Keratinocyte (primary cell): ENCODE measurements at regions not wholly inside any gene's neighbourhood (a gene's known extent, or its start where the extent isn't known, plus 50 kb on each side); places are given as distances from the start of the nearest gene placed in this dataset.

ENCODE experiments used
- DNase-seq: peaks from one replicate; pipeline ENCODE4 v3.0.0-alpha.2; 2011; ENCODE audit warnings: low read depth, missing footprints, low spot score
- FAIRE-seq: peaks from 2 replicates; lab custom pipeline; 2011; peaks lifted over from hg19 to GRCh38; lab: Jason Lieb, UNC
- H2AFZ ChIP-seq: 2 replicates; pipeline ENCODE4 v1.6.0; 2012; ENCODE audit warnings: low read length, control low read depth, inconsistent platforms; ENCODE audit not compliant: control insufficient read depth
- H3K27ac ChIP-seq: 2 replicates; pipeline ENCODE4 v1.5.1; 2011; ENCODE audit warnings: low read length; ENCODE audit not compliant: control insufficient read depth, insufficient read depth
- H3K27me3 ChIP-seq: 3 replicates; pipeline ENCODE4 v1.6.0; 2011; ENCODE audit warnings: low read length; ENCODE audit not compliant: control insufficient read depth, insufficient read depth; ENCODE audit errors: extremely low read depth
- H3K36me3 ChIP-seq, 2 experiments: 2 replicates in 1 of 2; 3 replicates in 1 of 2; pipeline ENCODE4 v1.5.1; 2011; ENCODE audit warnings: low read length in 2 of 2, mild to moderate bottlenecking in 1 of 2; ENCODE audit not compliant: control insufficient read depth in 2 of 2, insufficient read depth in 2 of 2; ENCODE audit errors: extremely low read depth in 1 of 2
- H3K4me1 ChIP-seq: 3 replicates; pipeline ENCODE4 v1.5.1; 2011; ENCODE audit warnings: low read length; ENCODE audit not compliant: control insufficient read depth, insufficient read depth; ENCODE audit errors: extremely low read depth
- H3K4me2 ChIP-seq: 3 replicates; pipeline ENCODE4 v1.6.0; 2011; ENCODE audit warnings: low read depth, low read length; ENCODE audit not compliant: control insufficient read depth, insufficient read depth; ENCODE audit errors: extremely low read depth
- H3K4me3 ChIP-seq, 3 experiments: fragments of 200-600 bp in 1 of 3; sonication (generic) in 1 of 3; 2 replicates in 2 of 3; 3 replicates in 1 of 3; pipeline ENCODE4 v1.5.1; 2011 to 2016; ENCODE audit warnings: low read length in 3 of 3, mild to moderate bottlenecking in 3 of 3, control low read depth in 2 of 3, inconsistent platforms in 1 of 3, low read depth in 1 of 3, mixed read lengths in 1 of 3, mixed run types in 1 of 3, moderate library complexity in 1 of 3; ENCODE audit not compliant: control insufficient read depth in 2 of 3, insufficient read depth in 2 of 3; ENCODE audit errors: extremely low read depth in 1 of 3
- H3K79me2 ChIP-seq: 2 replicates; pipeline ENCODE4 v1.6.0; 2012; ENCODE audit warnings: low read length; ENCODE audit not compliant: control insufficient read depth, insufficient read depth
- H3K9ac ChIP-seq: 3 replicates; pipeline ENCODE4 v1.6.0; 2011; ENCODE audit warnings: low read length; ENCODE audit not compliant: control insufficient read depth, insufficient read depth; ENCODE audit errors: extremely low read depth
- H3K9me1 ChIP-seq: 3 replicates; pipeline ENCODE4 v1.6.0; 2011; ENCODE audit warnings: low read length; ENCODE audit not compliant: control insufficient read depth, insufficient read depth; ENCODE audit errors: extremely low read depth
- H3K9me3 ChIP-seq: 2 replicates; pipeline ENCODE4 v1.5.1; 2012; ENCODE audit warnings: low read depth, low read length; ENCODE audit not compliant: control insufficient read depth
- H4K20me1 ChIP-seq: 3 replicates; pipeline ENCODE4 v1.6.0; 2011; ENCODE audit warnings: low read length; ENCODE audit not compliant: control insufficient read depth, insufficient read depth; ENCODE audit errors: extremely low read depth
- CTCF ChIP-seq, 3 experiments: IDR thresholded peaks in 1 of 3; conservative IDR thresholded peaks in 1 of 3; optimal IDR thresholded peaks in 1 of 3; 2 replicates in 2 of 3; 3 replicates in 1 of 3; pipeline versions ENCODE3 to v1.5.1; 2011; ENCODE audit warnings: low read length in 3 of 3, mild to moderate bottlenecking in 3 of 3, moderate library complexity in 2 of 3, control low read depth in 1 of 3, inconsistent platforms in 1 of 3; ENCODE audit not compliant: insufficient read depth in 2 of 3; ENCODE audit errors: extremely low read depth in 1 of 3
- EZH2 ChIP-seq: IDR thresholded peaks from one replicate; pipeline ENCODE4 v1.6.1; 2012; ENCODE audit warnings: inconsistent platforms, mild to moderate bottlenecking, low read length, moderate library complexity
- dilution Hi-C: fragments of 300-500 bp; cut with MboI; formaldehyde crosslinking; loops from one replicate; pipeline ENCODE4 v1.7.0; 2020; ENCODE audit warnings: low sequenced_read_pairs; ENCODE audit not compliant: extremely low pct_ligation_motif_present

- TF ChIP-seq EZH2 (no peak), CTCF (optimal IDR thresholded peaks at IDR 0.05 in 1 of 3, IDR thresholded peaks at IDR 0.05 in 1 of 3, conservative IDR thresholded peaks at IDR 0.05 in 1 of 3; ENCODE audit: extremely low read depth in 1 of 3, insufficient read depth in 2 of 3, low read length in 3 of 3) (no peak)
- dilution Hi-C loops: no loop called here
- peak overlapping the region; percentile 12 for H3K4me2 ChIP-seq
- H3K79me2 ChIP-seq: no peaks in the 10 kb centered on the region
- H3K36me3 ChIP-seq: no peaks in the 10 kb centered on the region
- H3K9me3 ChIP-seq: no peaks in the 10 kb centered on the region
- H3K9me1 ChIP-seq: no peaks in the 10 kb centered on the region
- no peak overlapping the region for H2AFZ ChIP-seq
- peaks cover 28% of the 10 kb centered on the region for H3K4me1 ChIP-seq
- H3K4me3 ChIP-seq: no peak overlapping the region
- no peak overlapping the region for H3K27ac ChIP-seq
- no peak overlapping the region for H3K9ac ChIP-seq
- FAIRE-seq: no peak
- H3K27me3 ChIP-seq: no peaks in the 10 kb centered on the region
- no peaks in the 10 kb centered on the region for H4K20me1 ChIP-seq
- DNase-seq: no peak
These were observed 55.3 kb downstream of the GAS1 start for GRCh38 chr9:86891886-86892437.

GRCh38 chr9:86891091-86891490 is 56.2 kb downstream of the GAS1 start:
- no peak for DNase-seq
- Histone ChIP-seq H3K4me1 (peaks cover 28% of the 10 kb centered on the region), H3K27ac (no peak overlapping the region), H3K9ac (no peak overlapping the region), H3K4me2 (no peak overlapping the region), H4K20me1 (no peaks in the 10 kb centered on the region), H3K79me2 (no peaks in the 10 kb centered on the region), H3K27me3 (no peaks in the 10 kb centered on the region), H2AFZ (no peak overlapping the region), H3K9me1 (no peaks in the 10 kb centered on the region), H3K36me3 (no peaks in the 10 kb centered on the region), H3K9me3 (no peaks in the 10 kb centered on the region), H3K4me3 (no peak overlapping the region)
- FAIRE-seq: no peak
- dilution Hi-C loops: no loop called here
- TF ChIP-seq EZH2 (no peak), CTCF (optimal IDR thresholded peaks at IDR 0.05 in 1 of 3, IDR thresholded peaks at IDR 0.05 in 1 of 3, conservative IDR thresholded peaks at IDR 0.05 in 1 of 3; ENCODE audit: extremely low read depth in 1 of 3, insufficient read depth in 2 of 3, low read length in 3 of 3) (no peak)
